Motor neuron (in vitro differentiated cells): ENCODE measurements at regions not wholly inside any gene's neighbourhood (a gene's known extent, or its start where the extent isn't known, plus 50 kb on each side); places are given as distances from the start of the nearest gene placed in this dataset.

ENCODE experiments used
- ATAC-seq, 8 experiments: fragments of 200-7000 bp; cut with Tn5 transposase; replicated peaks in 6 of 8; 2 replicates each; pipeline ENCODE4 v1.8.0; 2021; ENCODE audit warnings: mild to moderate bottlenecking in 8 of 8, moderate library complexity in 8 of 8
- H3K27ac ChIP-seq, 2 donors: fragments of 250-450 bp; sonication (Bioruptor Pico); 2 replicates each; pipeline ENCODE4 v1.9.0; 2021; ENCODE audit warnings: antibody characterized with exemption in 2 of 2, mild to moderate bottlenecking in 2 of 2, moderate library complexity in 1 of 2
- H3K4me1 ChIP-seq, 2 donors: fragments of 250-450 bp; sonication (Bioruptor Pico); replicated peaks in 1 of 2; 2 replicates each; pipeline ENCODE4 v1.6.1; 2021; ENCODE audit warnings: antibody characterized with exemption in 2 of 2, mild to moderate bottlenecking in 2 of 2, moderate library complexity in 1 of 2
- H3K4me3 ChIP-seq, 5 donors: fragments of 250-450 bp; sonication (Bioruptor Pico); 2 replicates each; pipeline ENCODE4 v1.9.0; 2021; ENCODE audit warnings: antibody characterized with exemption in 5 of 5, mild to moderate bottlenecking in 5 of 5, moderate library complexity in 4 of 5
- WGBS, 10 experiments: fragments of 450-650 bp; shearing (Covaris generic); methylation state at CpG; one replicate each; pipeline ENCODE4 v1.0.0; 2022; 5-methylcytosine and 5-hydroxymethylcytosine counted together
- in situ Hi-C, 9 experiments: fragments of 400-800 bp; cut with MboI; loops; one replicate each; pipeline ENCODE4 v1.15.0; 2021; ENCODE audit warnings: low sequenced_read_pairs in 9 of 9, low pct_unique_long_range_greater_than_20kb in 2 of 9; ENCODE audit not compliant: unreplicated experiment in 9 of 9

GRCh38 chr1:78231477-78231876 is 185.7 kb downstream of the GIPC2 start:
- no peak overlapping the region for H3K27ac ChIP-seq
- in situ Hi-C loops = no loop called here
- no peak for ATAC-seq
- WGBS, 10 experiments = 17 to 86% (median 70%) methylated on average over 1 to 3 of the region's 3 CpGs; no CpG with 5 or more reads in 3 of the 10 experiments
- H3K4me1 ChIP-seq = no peaks in the 10 kb centered on the region
- H3K4me3 ChIP-seq = no peak overlapping the region

- ATAC-seq = no peak
- H3K4me3 ChIP-seq = no peak overlapping the region
- in situ Hi-C loops = no loop called here
- H3K4me1 ChIP-seq = no peaks in the 10 kb centered on the region
- no peak overlapping the region for H3K27ac ChIP-seq
These were observed 186.1 kb downstream of the GIPC2 start for GRCh38 chr1:78231894-78232293.

- H3K4me3 ChIP-seq = no peak overlapping the region
- no peaks in the 10 kb centered on the region for H3K4me1 ChIP-seq
- H3K27ac ChIP-seq = no peak overlapping the region
- ATAC-seq = no peak
- in situ Hi-C loops = no loop called here
These were observed 186.9 kb downstream of the GIPC2 start for GRCh38 chr1:78232630-78233029.

GRCh38 chr1:78234496-78234895 is 188.7 kb downstream of the GIPC2 start:
- Histone ChIP-seq H3K4me1 (no peaks in the 10 kb centered on the region), H3K4me3 (no peak overlapping the region), H3K27ac (no peak overlapping the region)
- in situ Hi-C loops = no loop called here
- no peak for ATAC-seq
- WGBS, 10 experiments = 0 to 81% (median 75%) methylated on average over 1 to 3 of the region's 3 CpGs; no CpG with 5 or more reads in 3 of the 10 experiments

- Histone ChIP-seq H3K4me3 (no peak overlapping the region), H3K4me1 (no peaks in the 10 kb centered on the region), H3K27ac (no peak overlapping the region)
- 56 to 100% (median 100%) methylated on average over 1 of the region's 1 CpG; no CpG with 5 or more reads in 3 of the 10 experiments for WGBS, 10 experiments
- no peak for ATAC-seq
- in situ Hi-C loops = no loop called here
These were observed 190.9 kb downstream of the GIPC2 start for GRCh38 chr1:78236716-78237115.

GRCh38 chr1:78237364-78237916 is 191.7 kb downstream of the GIPC2 start:
- no peak for ATAC-seq
- H3K4me3 ChIP-seq = no peak overlapping the region
- no peaks in the 10 kb centered on the region for H3K4me1 ChIP-seq
- in situ Hi-C loops = no loop called here
- WGBS, 10 experiments = 0 to 70% (median 57%) methylated on average over 1 to 4 of the region's 4 CpGs
- H3K27ac ChIP-seq = no peak overlapping the region

- in situ Hi-C loops = no loop called here
- WGBS, 10 experiments = 29 to 83% (median 61%) methylated on average over 1 to 2 of the region's 2 CpGs
- no peak for ATAC-seq
- Histone ChIP-seq H3K4me3 (no peak overlapping the region), H3K27ac (no peak overlapping the region), H3K4me1 (no peaks in the 10 kb centered on the region)
These were observed 194.4 kb downstream of the GIPC2 start for GRCh38 chr1:78240191-78240590.

GRCh38 chr1:78240755-78241154 is 195.0 kb downstream of the GIPC2 start:
- H3K27ac ChIP-seq = no peak overlapping the region
- ATAC-seq = no peak
- 0 to 93% (median 43%) methylated on average over 2 to 3 of the region's 3 CpGs; no CpG with 5 or more reads in 4 of the 10 experiments for WGBS, 10 experiments
- H3K4me3 ChIP-seq = no peak overlapping the region
- in situ Hi-C loops = no loop called here
- no peaks in the 10 kb centered on the region for H3K4me1 ChIP-seq

GRCh38 chr1:78247079-78247478 is 201.3 kb downstream of the GIPC2 start:
- no peak for ATAC-seq
- WGBS, 10 experiments = 66 to 100% (median 87%) methylated on average over 1 to 2 of the region's 2 CpGs
- in situ Hi-C loops = no loop called here
- no peaks in the 10 kb centered on the region for H3K4me1 ChIP-seq
- H3K27ac ChIP-seq = no peak overlapping the region
- no peak overlapping the region for H3K4me3 ChIP-seq

GRCh38 chr1:78250201-78250600 is 204.4 kb downstream of the GIPC2 start:
- WGBS, 10 experiments = 18 to 65% (median 55%) methylated on average over 2 to 4 of the region's 4 CpGs; no CpG with 5 or more reads in 3 of the 10 experiments
- H3K27ac ChIP-seq = no peak overlapping the region
- no peak for ATAC-seq
- in situ Hi-C loops = no loop called here
- no peak overlapping the region for H3K4me3 ChIP-seq
- no peaks in the 10 kb centered on the region for H3K4me1 ChIP-seq

- in situ Hi-C loops = no loop called here
- 14 to 87% (median 76%) methylated on average over 1 to 3 of the region's 3 CpGs; no CpG with 5 or more reads in 1 of the 10 experiments for WGBS, 10 experiments
These were observed 208.8 kb downstream of the GIPC2 start for GRCh38 chr1:78254517-78254916.

GRCh38 chr1:78255383-78255782 is 209.6 kb downstream of the GIPC2 start:
- no peak overlapping the region for H3K27ac ChIP-seq
- no peak overlapping the region for H3K4me3 ChIP-seq
- in situ Hi-C loops = no loop called here
- 0 to 94% (median 86%) methylated on average over 2 of the region's 2 CpGs; no CpG with 5 or more reads in 3 of the 10 experiments for WGBS, 10 experiments
- no peak for ATAC-seq
- no peaks in the 10 kb centered on the region for H3K4me1 ChIP-seq

More at GRCh38 chr1:78254517-78254916, 208.8 kb downstream of the GIPC2 start:
- Histone ChIP-seq H3K4me1 (no peaks in the 10 kb centered on the region), H3K4me3 (no peak overlapping the region), H3K27ac (no peak overlapping the region)
- ATAC-seq = no peak

- Histone ChIP-seq H3K4me1 (no peaks in the 10 kb centered on the region), H3K27ac (no peak overlapping the region), H3K4me3 (no peak overlapping the region)
- ATAC-seq = no peak
- WGBS, 10 experiments = 0 to 100% (median 58%) methylated on average over 1 of the region's 1 CpG
- in situ Hi-C loops = no loop called here
These were observed 210.1 kb downstream of the GIPC2 start for GRCh38 chr1:78255846-78256245.

- 53 to 80% (median 67%) methylated on average over 1 to 2 of the region's 2 CpGs; no CpG with 5 or more reads in 5 of the 10 experiments for WGBS, 10 experiments
- ATAC-seq = no peak
- H3K4me1 ChIP-seq = no peaks in the 10 kb centered on the region
- no peak overlapping the region for H3K27ac ChIP-seq
- in situ Hi-C loops = no loop called here
- H3K4me3 ChIP-seq = no peak overlapping the region
These were observed 217.7 kb downstream of the GIPC2 start for GRCh38 chr1:78263459-78263858.
